HL-60 (cell line): ENCODE measurements at regions not wholly inside any gene's neighbourhood (a gene's known extent, or its start where the extent isn't known, plus 50 kb on each side); places are given as distances from the start of the nearest gene placed in this dataset.

ENCODE experiments used
- DNase-seq, 2 experiments: peaks; one replicate each; pipeline ENCODE4 v3.0.0-alpha.2; 2010 to 2020; ENCODE audit warnings: low read depth in 1 of 2, low spot score in 1 of 2
- H3K27ac ChIP-seq: fragments of 250-450 bp; sonication (Bioruptor Pico); replicated peaks from 2 replicates; pipeline ENCODE4 v1.5.1; 2020; ENCODE audit warnings: mild to moderate bottlenecking, moderate library complexity
- H3K27me3 ChIP-seq: fragments of 250-450 bp; sonication (Bioruptor Pico); 2 replicates; pipeline ENCODE4 v1.5.1; 2021; ENCODE audit warnings: mild to moderate bottlenecking, moderate library complexity; ENCODE audit not compliant: insufficient read depth, poor library complexity, severe bottlenecking
- H3K4me3 ChIP-seq: replicated peaks from 2 replicates; pipeline ENCODE4 v1.5.1; 2011; ENCODE audit warnings: mild to moderate bottlenecking, control low read depth, low read length; ENCODE audit not compliant: insufficient read depth
- CTCF ChIP-seq: IDR thresholded peaks from one replicate; pipeline ENCODE4 v1.5.1; 2011; ENCODE audit warnings: low read length, control low read depth, inconsistent platforms; ENCODE audit not compliant: insufficient read depth
- GABPA ChIP-seq: IDR thresholded peaks from 2 replicates; pipeline ENCODE4 v1.6.1; 2012; ENCODE audit warnings: low read depth
- POLR2AphosphoS5 ChIP-seq: IDR thresholded peaks from 2 replicates; pipeline ENCODE4 v1.6.1; 2012; ENCODE audit warnings: low read depth
- REST ChIP-seq: IDR thresholded peaks from 2 replicates; pipeline ENCODE4 v1.6.1; 2012; ENCODE audit warnings: low read depth; ENCODE audit not compliant: insufficient replicate concordance
- SPI1 ChIP-seq: IDR thresholded peaks from 2 replicates; pipeline ENCODE4 v1.6.1; 2012; ENCODE audit warnings: low read depth, mild to moderate bottlenecking, borderline replicate concordance

GRCh38 chr10:6781133-6781770, 201.2 kb upstream of the PRKCQ start:
- Histone ChIP-seq H3K27me3 (no peaks in the 10 kb centered on the region), H3K4me3 (no peak overlapping the region), H3K27ac (no peak overlapping the region)
- TF ChIP-seq POLR2AphosphoS5 (no peak), REST (no peak), GABPA (no peak), SPI1 (no peak), CTCF (no peak)
- DNase-seq = no peak

- no peak overlapping the region for H3K27ac ChIP-seq
- TF ChIP-seq CTCF (no peak), REST (no peak), POLR2AphosphoS5 (no peak), SPI1 (no peak), GABPA (no peak)
- H3K27me3 ChIP-seq = no peaks in the 10 kb centered on the region
- DNase-seq = no peak
- no peak overlapping the region for H3K4me3 ChIP-seq
These were observed 200.1 kb upstream of the PRKCQ start for GRCh38 chr10:6780008-6780677.

- H3K4me3 ChIP-seq = no peak overlapping the region
- no peak for DNase-seq
- H3K27me3 ChIP-seq = no peaks in the 10 kb centered on the region
- H3K27ac ChIP-seq = no peak overlapping the region
- no peak for TF ChIP-seq POLR2AphosphoS5
- no peak for TF ChIP-seq REST
- no peak for TF ChIP-seq GABPA
- no peak for TF ChIP-seq CTCF
- TF ChIP-seq SPI1 = no peak
These were observed 199.1 kb upstream of the PRKCQ start for GRCh38 chr10:6778992-6779701.
